HFFc6 (cell line): ENCODE measurements at regions not wholly inside any gene's neighbourhood (a gene's known extent, or its start where the extent isn't known, plus 50 kb on each side); places are given as distances from the start of the nearest gene placed in this dataset.

ENCODE experiments used
- DNase-seq: peaks from one replicate; pipeline ENCODE4 v3.0.0-alpha.2; 2018
- H3K27ac Mint-ChIP-seq: 2 replicates; pipeline ENCODE4 v1.8.0; 2020; ENCODE audit warnings: mild to moderate bottlenecking, mixed read lengths
- H3K27me3 Mint-ChIP-seq: 2 replicates; pipeline ENCODE4 v1.8.0; 2021; ENCODE audit warnings: mild to moderate bottlenecking, moderate library complexity, mixed read lengths; ENCODE audit not compliant: insufficient read depth
- H3K36me3 Mint-ChIP-seq: 2 replicates; pipeline ENCODE4 v1.8.0; 2021; ENCODE audit warnings: low read depth, mixed read lengths
- H3K4me1 Mint-ChIP-seq: 2 replicates; pipeline ENCODE4 v1.8.0; 2020; ENCODE audit warnings: low read depth, mixed read lengths
- H3K4me3 Mint-ChIP-seq: 2 replicates; pipeline ENCODE4 v1.8.0; 2020; ENCODE audit warnings: mild to moderate bottlenecking, moderate library complexity, mixed read lengths
- H3K9me3 Mint-ChIP-seq: 2 replicates; pipeline ENCODE4 v1.8.0; 2020; ENCODE audit warnings: mild to moderate bottlenecking, mixed read lengths
- TF ChIP-seq, protein P1 (sequence below): fragments of 200-600 bp; sonication (generic); IDR thresholded peaks from 2 replicates; pipeline ENCODE4 v1.5.0; 2021; ENCODE audit warnings: antibody characterized with exemption, mild to moderate bottlenecking

DNA sequence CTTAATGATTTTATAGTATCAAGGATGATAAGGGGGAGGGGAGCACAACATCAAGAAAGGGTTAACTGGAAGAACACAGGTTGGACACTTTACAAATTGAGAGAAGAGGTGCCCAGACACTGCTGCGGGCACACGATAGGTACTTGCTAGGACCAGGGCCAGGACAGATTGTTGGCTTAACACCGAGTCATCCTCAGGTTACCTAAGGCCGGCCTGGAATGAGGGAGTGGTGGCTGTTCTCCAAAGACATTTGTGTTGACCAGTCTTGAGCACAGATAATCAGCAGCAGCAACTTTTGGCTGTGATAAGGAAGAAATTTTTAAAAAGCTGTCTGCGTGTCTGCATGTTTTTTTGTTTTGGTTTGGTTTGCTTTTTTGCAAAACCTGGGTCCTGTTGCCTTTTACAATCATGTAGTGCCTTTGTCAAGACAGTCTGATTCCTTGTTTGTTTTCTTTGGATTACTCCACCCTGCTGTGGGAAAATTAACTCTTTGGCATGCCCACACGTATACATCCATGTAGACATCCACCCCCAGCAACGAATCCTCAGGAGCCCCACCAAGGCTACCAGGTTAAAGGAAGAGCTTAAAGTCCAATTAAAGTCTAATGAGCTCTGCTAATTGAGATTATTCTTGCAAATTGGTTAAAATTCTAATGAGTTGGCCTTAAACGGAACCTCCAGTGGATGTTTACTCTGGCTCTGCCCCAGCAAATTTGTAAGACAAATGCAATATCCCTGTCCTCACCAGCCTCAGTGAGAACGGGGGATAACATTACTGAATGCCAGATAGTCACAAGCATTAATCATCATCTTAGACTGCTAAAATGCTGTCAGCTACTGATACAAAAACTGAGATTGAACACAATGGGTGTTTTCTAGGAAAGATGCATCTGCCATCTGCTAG lies 382.3 kb downstream of the ACTL7B start:
- Mint-ChIP-seq H3K36me3 (peaks cover 5% of the 10 kb centered on the region), H3K27me3 (no peaks in the 10 kb centered on the region; the same call in none of the 2 replicates), H3K4me1 (peaks cover 80% of the 10 kb centered on the region), H3K9me3 (no peaks in the 10 kb centered on the region), H3K27ac (peak overlapping the region; percentile 10; the same call in 1 of the 2 replicates), H3K4me3 (peak overlapping the region; percentile 58)
- DNase-seq, result peak; percentile 39
- TF ChIP-seq, protein P1, sequence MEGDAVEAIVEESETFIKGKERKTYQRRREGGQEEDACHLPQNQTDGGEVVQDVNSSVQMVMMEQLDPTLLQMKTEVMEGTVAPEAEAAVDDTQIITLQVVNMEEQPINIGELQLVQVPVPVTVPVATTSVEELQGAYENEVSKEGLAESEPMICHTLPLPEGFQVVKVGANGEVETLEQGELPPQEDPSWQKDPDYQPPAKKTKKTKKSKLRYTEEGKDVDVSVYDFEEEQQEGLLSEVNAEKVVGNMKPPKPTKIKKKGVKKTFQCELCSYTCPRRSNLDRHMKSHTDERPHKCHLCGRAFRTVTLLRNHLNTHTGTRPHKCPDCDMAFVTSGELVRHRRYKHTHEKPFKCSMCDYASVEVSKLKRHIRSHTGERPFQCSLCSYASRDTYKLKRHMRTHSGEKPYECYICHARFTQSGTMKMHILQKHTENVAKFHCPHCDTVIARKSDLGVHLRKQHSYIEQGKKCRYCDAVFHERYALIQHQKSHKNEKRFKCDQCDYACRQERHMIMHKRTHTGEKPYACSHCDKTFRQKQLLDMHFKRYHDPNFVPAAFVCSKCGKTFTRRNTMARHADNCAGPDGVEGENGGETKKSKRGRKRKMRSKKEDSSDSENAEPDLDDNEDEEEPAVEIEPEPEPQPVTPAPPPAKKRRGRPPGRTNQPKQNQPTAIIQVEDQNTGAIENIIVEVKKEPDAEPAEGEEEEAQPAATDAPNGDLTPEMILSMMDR, result no peak

DNA sequence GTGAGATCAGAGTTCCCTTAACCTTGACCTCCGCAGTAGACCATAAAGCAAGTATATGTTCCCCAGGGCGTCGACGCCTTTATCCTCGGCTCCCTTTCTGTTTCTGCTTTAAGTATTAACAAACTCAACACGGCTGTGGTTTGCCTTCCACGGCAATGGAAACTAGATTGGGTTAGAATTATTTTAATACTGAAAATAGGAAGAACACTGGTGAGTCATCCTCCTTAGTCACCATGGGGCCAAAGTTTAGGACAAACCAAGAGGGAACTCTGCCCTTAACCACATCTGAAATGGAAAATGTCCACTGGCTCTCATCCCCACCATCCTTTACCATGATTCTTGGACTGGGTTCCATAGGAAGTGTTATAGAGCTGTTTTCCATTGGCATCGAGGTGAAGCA lies 386.1 kb downstream of the ACTL7B start:
- peaks cover 65% of the 10 kb centered on the region for H3K4me1 Mint-ChIP-seq

DNA sequence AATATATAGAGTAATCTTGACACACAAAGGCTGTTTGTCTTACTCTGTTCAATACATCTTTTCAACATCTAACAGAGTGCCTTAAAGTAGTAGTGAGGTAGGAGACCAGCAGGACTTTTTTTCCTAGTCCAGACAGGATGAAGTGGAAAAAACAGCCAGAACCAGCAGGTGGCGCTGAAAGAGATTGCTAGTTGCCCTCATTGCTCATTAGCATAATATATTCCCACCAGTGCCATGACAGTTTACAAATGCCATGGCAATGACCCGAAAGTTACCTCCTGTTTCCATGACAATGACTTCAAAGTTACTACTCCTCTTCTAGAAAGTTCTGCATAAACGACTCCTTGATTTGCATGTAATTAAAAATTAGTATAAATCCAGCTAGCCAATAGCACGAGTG lies 387.4 kb downstream of the ACTL7B start:
- peak overlapping the region; percentile 67; the same call in 1 of the 2 replicates for H3K4me3 Mint-ChIP-seq
- peak; percentile 56 for DNase-seq

More for the DNA sequence above, 386.1 kb downstream of the ACTL7B start:
- TF ChIP-seq, protein P1, result no peak
- peak overlapping the region; percentile 22; the same call in 1 of the 2 replicates for H3K4me3 Mint-ChIP-seq
- peaks cover 5% of the 10 kb centered on the region for H3K36me3 Mint-ChIP-seq
- H3K9me3 Mint-ChIP-seq, result no peaks in the 10 kb centered on the region
- peak overlapping the region; percentile 39 for H3K27ac Mint-ChIP-seq
- H3K27me3 Mint-ChIP-seq, result peaks cover 1% of the 10 kb centered on the region
- DNase-seq, result peak; percentile 39

DNA sequence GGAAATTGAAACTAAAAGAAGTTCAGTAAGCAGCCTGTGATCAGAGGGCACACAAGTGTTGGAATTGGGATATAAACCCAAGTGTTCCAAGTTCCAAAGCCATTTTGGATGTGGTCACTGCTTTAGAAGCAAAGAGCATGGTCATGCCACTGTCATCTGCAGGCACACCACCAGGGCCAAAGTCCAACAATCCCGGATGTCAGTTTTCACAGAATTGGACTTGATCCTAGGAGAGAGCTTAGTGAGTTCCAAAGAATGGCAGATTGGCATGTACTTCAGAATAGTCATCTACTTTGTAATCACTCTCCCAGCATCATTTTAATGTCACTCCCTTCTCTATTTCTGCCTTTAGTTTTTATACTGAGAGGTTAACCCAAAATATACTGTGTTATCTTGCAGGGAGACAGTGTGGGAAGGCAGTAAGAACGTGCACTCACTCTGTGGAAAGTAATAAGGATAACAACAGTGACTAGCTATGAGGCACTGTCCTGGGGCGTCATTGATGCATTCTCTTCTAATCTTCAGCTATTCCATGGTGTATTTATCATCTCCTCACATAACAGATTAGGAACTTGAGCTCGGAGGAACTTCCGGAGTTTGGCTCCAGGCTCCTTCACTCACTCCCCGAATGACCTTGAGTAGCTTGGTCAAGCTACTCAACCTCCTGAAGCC lies 388.0 kb downstream of the ACTL7B start:
- peaks cover 46% of the 10 kb centered on the region for H3K4me1 Mint-ChIP-seq
- H3K27me3 Mint-ChIP-seq, result peaks cover 1% of the 10 kb centered on the region
- H3K36me3 Mint-ChIP-seq, result peaks cover 5% of the 10 kb centered on the region
- H3K27ac Mint-ChIP-seq, result peak overlapping the region; percentile 74
- DNase-seq, result peak; percentile 50
- H3K9me3 Mint-ChIP-seq, result no peaks in the 10 kb centered on the region
- peak overlapping the region; percentile 67; the same call in 1 of the 2 replicates for H3K4me3 Mint-ChIP-seq
- TF ChIP-seq, protein P1, result no peak

More for the DNA sequence above, 387.4 kb downstream of the ACTL7B start:
- TF ChIP-seq, protein P1, result peak; percentile 83
- Mint-ChIP-seq H3K4me1 (peaks cover 52% of the 10 kb centered on the region), H3K9me3 (no peaks in the 10 kb centered on the region), H3K27ac (peak overlapping the region; percentile 74), H3K27me3 (peaks cover 1% of the 10 kb centered on the region), H3K36me3 (peaks cover 5% of the 10 kb centered on the region)

DNA sequence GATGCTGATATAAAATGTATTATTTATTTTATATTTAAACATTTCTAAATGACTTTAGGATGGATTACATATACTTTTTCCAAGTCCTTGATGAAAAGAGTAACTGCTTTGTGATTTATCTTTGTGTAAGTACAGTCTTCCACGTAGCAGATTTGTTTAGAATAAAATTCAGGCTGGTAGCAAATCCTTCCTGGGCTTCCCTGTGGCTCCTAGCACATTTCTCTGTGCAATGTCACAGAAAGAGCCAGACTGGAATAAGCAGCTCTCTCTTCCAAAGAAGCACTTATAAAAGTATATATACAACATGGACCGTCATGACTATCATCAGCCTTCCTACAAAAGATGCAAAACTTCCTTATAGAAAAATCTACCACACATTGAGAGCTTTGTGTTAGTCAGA lies 388.6 kb downstream of the ACTL7B start:
- Mint-ChIP-seq H3K27ac (peak overlapping the region; percentile 74; the same call in 1 of the 2 replicates), H3K27me3 (peaks cover 1% of the 10 kb centered on the region), H3K36me3 (peaks cover 5% of the 10 kb centered on the region), H3K4me1 (peaks cover 41% of the 10 kb centered on the region), H3K4me3 (no peak overlapping the region; the same call in 1 of the 2 replicates), H3K9me3 (no peaks in the 10 kb centered on the region)
- no peak for DNase-seq
- TF ChIP-seq, protein P1, result no peak
